Coronary artery (tissue), 2 donors: ENCODE measurements at regions not wholly inside any gene's neighbourhood (a gene's known extent, or its start where the extent isn't known, plus 50 kb on each side); places are given as distances from the start of the nearest gene placed in this dataset.

ENCODE experiments used
- DNase-seq: peaks from one replicate; pipeline ENCODE4 v3.0.0-alpha.2; 2017; ENCODE audit warnings: low spot score
- H3K27ac ChIP-seq, 2 donors: fragments of 200-600 bp; sonication (generic); one replicate each; pipeline ENCODE4 v1.5.1; 2016 to 2019
- H3K4me3 ChIP-seq: fragments of 200-600 bp; sonication (generic); 2 replicates; pipeline ENCODE4 v1.5.1; 2016; ENCODE audit warnings: mild to moderate bottlenecking, moderate library complexity
- CTCF ChIP-seq: fragments of 200-600 bp; sonication (generic); IDR thresholded peaks from one replicate; pipeline ENCODE4 v1.5.1; 2019; ENCODE audit warnings: antibody characterized with exemption

GRCh38 chr5:53825926-53826325 lies 265.5 kb downstream of the NDUFS4 start:
- Histone ChIP-seq H3K27ac (no peak overlapping the region), H3K4me3 (no peak overlapping the region)
- TF ChIP-seq CTCF, result no peak
- no peak for DNase-seq

GRCh38 chr5:53826504-53826903 lies 266.1 kb downstream of the NDUFS4 start:
- no peak overlapping the region for H3K27ac ChIP-seq
- no peak for DNase-seq
- no peak for TF ChIP-seq CTCF
- H3K4me3 ChIP-seq, result no peak overlapping the region

GRCh38 chr5:53827211-53827651 lies 266.8 kb downstream of the NDUFS4 start:
- TF ChIP-seq CTCF, result no peak
- H3K27ac ChIP-seq, result no peak overlapping the region
- H3K4me3 ChIP-seq, result no peak overlapping the region
- no peak for DNase-seq

GRCh38 chr5:53831496-53831895 lies 271.1 kb downstream of the NDUFS4 start:
- H3K27ac ChIP-seq, result no peak overlapping the region
- no peak for TF ChIP-seq CTCF
- no peak overlapping the region for H3K4me3 ChIP-seq
- no peak for DNase-seq
